GM23338 (cell line): ENCODE measurements at regions not wholly inside any gene's neighbourhood (a gene's known extent, or its start where the extent isn't known, plus 50 kb on each side); places are given as distances from the start of the nearest gene placed in this dataset.

ENCODE experiments used
- ATAC-seq: fragments of 200-7000 bp; cut with Tn5 transposase; 3 replicates; pipeline ENCODE4 v1.9.1; 2020
- DNase-seq: peaks from one replicate; pipeline ENCODE4 v3.0.0-alpha.2; 2015; ENCODE audit warnings: low spot score
- H2AFZ ChIP-seq: fragments of 200-600 bp; sonication (generic); 2 replicates; pipeline ENCODE4 v1.8.0; 2016; ENCODE audit warnings: antibody characterized with exemption, mild to moderate bottlenecking, moderate library complexity
- H3F3A ChIP-seq: fragments of 200-600 bp; sonication (generic); replicated peaks from 2 replicates; pipeline ENCODE4 v1.8.0; 2017; ENCODE audit warnings: antibody characterized with exemption, mixed run types, low read depth
- H3K27ac ChIP-seq: fragments of 200-600 bp; sonication (generic); 2 replicates; pipeline ENCODE4 v1.6.1; 2016; ENCODE audit warnings: low read depth
- H3K27me3 ChIP-seq: fragments of 200-600 bp; sonication (generic); 2 replicates; pipeline ENCODE4 v1.8.0; 2016; ENCODE audit warnings: mild to moderate bottlenecking, mixed run types, moderate library complexity; ENCODE audit not compliant: insufficient read depth
- H3K36me3 ChIP-seq: fragments of 200-600 bp; sonication (generic); 2 replicates; pipeline ENCODE4 v1.8.0; 2016; ENCODE audit warnings: mild to moderate bottlenecking; ENCODE audit not compliant: insufficient read depth
- H3K4me1 ChIP-seq: fragments of 200-600 bp; sonication (generic); 2 replicates; pipeline ENCODE4 v1.8.0; 2016; ENCODE audit warnings: mild to moderate bottlenecking, moderate library complexity; ENCODE audit not compliant: insufficient read depth
- H3K4me2 ChIP-seq: fragments of 200-600 bp; sonication (generic); 2 replicates; pipeline ENCODE4 v1.7.1; 2017; ENCODE audit warnings: mixed run types
- H3K4me3 ChIP-seq: fragments of 200-600 bp; sonication (generic); 2 replicates; pipeline ENCODE4 v1.6.1; 2016; ENCODE audit warnings: mixed run types
- H3K79me2 ChIP-seq: fragments of 200-600 bp; sonication (generic); replicated peaks from 2 replicates; pipeline ENCODE4 v1.8.0; 2017; ENCODE audit warnings: mild to moderate bottlenecking; ENCODE audit not compliant: insufficient read depth
- H3K9me2 ChIP-seq: fragments of 200-600 bp; sonication (generic); 2 replicates; pipeline ENCODE4 v1.8.0; 2017; ENCODE audit not compliant: insufficient read depth
- H4K20me1 ChIP-seq: fragments of 200-600 bp; sonication (generic); replicated peaks from 2 replicates; pipeline ENCODE4 v1.8.0; 2017; ENCODE audit warnings: mild to moderate bottlenecking; ENCODE audit not compliant: insufficient read depth
- H3K27ac Mint-ChIP-seq: 2 replicates; pipeline ENCODE4 v1.8.0; 2020; ENCODE audit warnings: inconsistent platforms, mild to moderate bottlenecking, moderate library complexity, mixed read lengths
- H3K27me3 Mint-ChIP-seq: 3 replicates; pipeline ENCODE4 v1.8.0; 2022; ENCODE audit warnings: low read depth, mild to moderate bottlenecking, moderate library complexity, mixed read lengths, inconsistent platforms; ENCODE audit not compliant: insufficient read depth, poor library complexity
- H3K36me3 Mint-ChIP-seq: 3 replicates; pipeline ENCODE4 v1.8.0; 2021; ENCODE audit warnings: low read depth, mild to moderate bottlenecking, inconsistent platforms, moderate library complexity, mixed read lengths
- H3K4me1 Mint-ChIP-seq: 3 replicates; pipeline ENCODE4 v1.8.0; 2020; ENCODE audit warnings: mild to moderate bottlenecking, inconsistent platforms, mixed read lengths
- H3K4me3 Mint-ChIP-seq: 3 replicates; pipeline ENCODE4 v1.8.0; 2021; ENCODE audit warnings: moderate library complexity, mild to moderate bottlenecking, inconsistent platforms, mixed read lengths
- H3K9me3 Mint-ChIP-seq: 3 replicates; pipeline ENCODE4 v1.8.0; 2020; ENCODE audit warnings: moderate library complexity, mild to moderate bottlenecking, inconsistent platforms, mixed read lengths
- CREB1 ChIP-seq: fragments of 250-450 bp; sonication (Bioruptor Pico); IDR thresholded peaks from 2 replicates; pipeline ENCODE4 v1.5.0; 2020; ENCODE audit warnings: low read depth, mild to moderate bottlenecking, moderate library complexity
- CTCF ChIP-seq, 2 experiments: fragments of 200-600 bp in 1 of 2; sonication (generic) in 1 of 2; conservative IDR thresholded peaks; 2 replicates each; pipeline versions ENCODE4 v1.5.1 to v1.6.1; 2016 to 2017; ENCODE audit warnings: antibody characterized with exemption in 2 of 2, low read depth in 2 of 2, mild to moderate bottlenecking in 2 of 2, moderate library complexity in 1 of 2
- EZH2phosphoT487 ChIP-seq: fragments of 200-600 bp; sonication (generic); IDR thresholded peaks from one replicate; pipeline ENCODE4 v1.8.1; 2018; ENCODE audit warnings: antibody characterized with exemption; ENCODE audit not compliant: unreplicated experiment
- JUNB ChIP-seq: IDR thresholded peaks from one replicate; pipeline ENCODE4 v1.6.1; 2016; ENCODE audit warnings: antibody characterized with exemption; ENCODE audit not compliant: unreplicated experiment
- NANOG ChIP-seq: IDR thresholded peaks from 2 replicates; pipeline ENCODE4 v1.6.1; 2016; ENCODE audit warnings: antibody characterized with exemption, borderline replicate concordance
- REST ChIP-seq: IDR thresholded peaks from one replicate; pipeline ENCODE4 v1.6.1; 2018; ENCODE audit warnings: antibody characterized with exemption; ENCODE audit not compliant: unreplicated experiment
- STAT1 ChIP-seq: IDR thresholded peaks from one replicate; pipeline ENCODE4 v1.6.1; 2016; ENCODE audit warnings: antibody characterized with exemption; ENCODE audit not compliant: unreplicated experiment
- ZNF114 ChIP-seq: fragments of 250-450 bp; sonication (Bioruptor Pico); IDR thresholded peaks from 2 replicates; pipeline ENCODE4 v1.5.0; 2020; ENCODE audit warnings: mild to moderate bottlenecking, moderate library complexity
- ZNF462 ChIP-seq: fragments of 250-450 bp; sonication (Bioruptor Pico); IDR thresholded peaks from 2 replicates; pipeline ENCODE4 v1.5.0; 2020; ENCODE audit warnings: mild to moderate bottlenecking, moderate library complexity

- no peak for TF ChIP-seq ZNF462 (CRISPR knock-in tag)
- TF ChIP-seq ZNF114 (CRISPR knock-in tag), result no peak
- no peak for TF ChIP-seq JUNB
- TF ChIP-seq STAT1, result no peak
- no peak for TF ChIP-seq EZH2phosphoT487
- no peak for TF ChIP-seq CREB1 (CRISPR knock-in tag)
Measured at GRCh38 chr18:56431551-56431950, 206.8 kb downstream of the TXNL1 start (continued).

- H3K36me3 Mint-ChIP-seq, result peaks cover 9% of the 10 kb centered on the region; the same call in 2 of the 3 replicates
- H3K79me2 ChIP-seq, result no peaks in the 10 kb centered on the region
- peaks cover 7% of the 10 kb centered on the region; the same call in 1 of the 2 replicates for H3K9me2 ChIP-seq
- DNase-seq, result no peak
- no peak for ATAC-seq
- H3F3A ChIP-seq, result no peaks in the 10 kb centered on the region
- no peaks in the 10 kb centered on the region for H3K36me3 ChIP-seq
- no peak overlapping the region for H3K4me3 Mint-ChIP-seq
- 0 out of 2 replicates have a peak overlapping the region, but pooled peaks have one; percentile 3 for H3K27ac Mint-ChIP-seq
- H3K27me3 ChIP-seq, result no peaks in the 10 kb centered on the region
- H3K4me1 Mint-ChIP-seq, result peaks cover 16% of the 10 kb centered on the region; the same call in 2 of the 3 replicates
- peaks cover 36% of the 10 kb centered on the region for H3K4me1 ChIP-seq
- H4K20me1 ChIP-seq, result no peaks in the 10 kb centered on the region
- peaks cover 19% of the 10 kb centered on the region for H3K9me3 Mint-ChIP-seq
- H3K4me3 ChIP-seq, result no peak overlapping the region
- H3K27me3 Mint-ChIP-seq, result no peaks in the 10 kb centered on the region
- H2AFZ ChIP-seq, result no peak overlapping the region
- H3K4me2 ChIP-seq, result no peak overlapping the region
- H3K27ac ChIP-seq, result no peak overlapping the region
- TF ChIP-seq NANOG (no peak), CTCF (conservative IDR thresholded peaks at IDR 0.05; ENCODE audit: low read depth in 2 of 2) (no peak), REST (no peak), STAT1 (no peak), CREB1 (CRISPR knock-in tag) (no peak)
Measured at GRCh38 chr18:56423626-56424025, 214.8 kb downstream of the TXNL1 start.
